Astrocyte (in vitro differentiated cells and primary cell): ENCODE measurements at regions not wholly inside any gene's neighbourhood (a gene's known extent, or its start where the extent isn't known, plus 50 kb on each side); places are given as distances from the start of the nearest gene placed in this dataset.

ENCODE experiments used
- DNase-seq: peaks from one replicate; pipeline ENCODE4 v3.0.0-alpha.2; 2010; ENCODE audit warnings: low read depth
- FAIRE-seq: peaks from 2 replicates; lab custom pipeline; 2011; peaks lifted over from hg19 to GRCh38; lab: Jason Lieb, UNC
- H2AFZ ChIP-seq: 2 replicates; pipeline ENCODE4 v1.6.0; 2012; ENCODE audit warnings: low read depth, low read length, inconsistent platforms
- H3K27ac ChIP-seq: 2 replicates; pipeline ENCODE4 v1.5.1; 2011; ENCODE audit warnings: low read depth, low read length, inconsistent platforms
- H3K27me3 ChIP-seq: 2 replicates; pipeline ENCODE4 v1.6.0; 2011; ENCODE audit warnings: low read length, inconsistent platforms; ENCODE audit not compliant: insufficient read depth
- H3K36me3 ChIP-seq: 2 replicates; pipeline ENCODE4 v1.5.1; 2011; ENCODE audit warnings: low read length, inconsistent platforms; ENCODE audit not compliant: insufficient read depth
- H3K4me1 ChIP-seq: 2 replicates; pipeline ENCODE4 v1.5.1; 2011; ENCODE audit warnings: low read length, inconsistent platforms; ENCODE audit not compliant: insufficient read depth
- H3K4me2 ChIP-seq: 2 replicates; pipeline ENCODE4 v1.6.0; 2012; ENCODE audit warnings: low read length, inconsistent platforms
- H3K4me3 ChIP-seq: 2 replicates; pipeline ENCODE4 v1.5.1; 2011; ENCODE audit warnings: low read depth, mild to moderate bottlenecking, low read length, inconsistent platforms; ENCODE audit not compliant: insufficient read depth
- H3K79me2 ChIP-seq: 2 replicates; pipeline ENCODE4 v1.6.0; 2012; ENCODE audit warnings: mild to moderate bottlenecking, low read length, inconsistent platforms; ENCODE audit not compliant: insufficient read depth
- H3K9ac ChIP-seq: 2 replicates; pipeline ENCODE4 v1.6.0; 2012; ENCODE audit warnings: mild to moderate bottlenecking, low read length, inconsistent platforms
- H3K9me3 ChIP-seq: 2 replicates; pipeline ENCODE4 v1.5.1; 2012; ENCODE audit warnings: low read depth, mild to moderate bottlenecking, low read length, inconsistent platforms; ENCODE audit not compliant: insufficient read depth
- H4K20me1 ChIP-seq: 2 replicates; pipeline ENCODE4 v1.6.0; 2012; ENCODE audit warnings: low read length, inconsistent platforms; ENCODE audit not compliant: insufficient read depth
- H3K27ac Mint-ChIP-seq: one replicate; pipeline ENCODE4 v1.8.0; 2021; ENCODE audit warnings: mild to moderate bottlenecking, mixed read lengths; ENCODE audit not compliant: unreplicated experiment
- H3K27me3 Mint-ChIP-seq: one replicate; pipeline ENCODE4 v1.8.0; 2021; ENCODE audit warnings: low read depth, mixed read lengths; ENCODE audit not compliant: unreplicated experiment
- H3K36me3 Mint-ChIP-seq: one replicate; pipeline ENCODE4 v1.8.0; 2021; ENCODE audit warnings: low read depth, mixed read lengths; ENCODE audit not compliant: unreplicated experiment
- H3K4me1 Mint-ChIP-seq: one replicate; pipeline ENCODE4 v1.8.0; 2021; ENCODE audit warnings: low read depth, mixed read lengths; ENCODE audit not compliant: unreplicated experiment
- H3K4me3 Mint-ChIP-seq: one replicate; pipeline ENCODE4 v1.8.0; 2021; ENCODE audit warnings: mild to moderate bottlenecking, moderate library complexity, mixed read lengths; ENCODE audit not compliant: unreplicated experiment
- H3K9me3 Mint-ChIP-seq: one replicate; pipeline ENCODE4 v1.8.0; 2021; ENCODE audit warnings: mild to moderate bottlenecking, mixed read lengths; ENCODE audit not compliant: unreplicated experiment
- CTCF ChIP-seq: IDR thresholded peaks from 2 replicates; pipeline ENCODE4 v1.5.1; 2011; ENCODE audit warnings: low read depth, mild to moderate bottlenecking, inconsistent platforms, low read length, moderate library complexity; ENCODE audit not compliant: insufficient read depth
- EZH2 ChIP-seq: IDR thresholded peaks from 2 replicates; pipeline ENCODE4 v1.6.1; 2012; ENCODE audit warnings: mild to moderate bottlenecking, low read length, inconsistent platforms; ENCODE audit not compliant: insufficient read depth

- no peak overlapping the region for H3K4me2 ChIP-seq
- no peaks in the 10 kb centered on the region for H3K27me3 ChIP-seq
- no peak for TF ChIP-seq CTCF
- no peak for TF ChIP-seq EZH2
- no peak overlapping the region for H2AFZ ChIP-seq
- Mint-ChIP-seq H3K36me3 (no peaks in the 10 kb centered on the region), H3K27me3 (peaks cover 5% of the 10 kb centered on the region), H3K4me1 (peaks cover 4% of the 10 kb centered on the region), H3K27ac (no peak overlapping the region), H3K9me3 (no peaks in the 10 kb centered on the region), H3K4me3 (no peak overlapping the region)
- H3K9me3 ChIP-seq = no peaks in the 10 kb centered on the region
- H3K9ac ChIP-seq = no peak overlapping the region
- no peak overlapping the region for H3K27ac ChIP-seq
- H3K36me3 ChIP-seq = no peaks in the 10 kb centered on the region
- DNase-seq (no peak), FAIRE-seq (no peak)
- no peaks in the 10 kb centered on the region for H3K79me2 ChIP-seq
- no peaks in the 10 kb centered on the region for H3K4me1 ChIP-seq
- no peaks in the 10 kb centered on the region for H4K20me1 ChIP-seq
- H3K4me3 ChIP-seq = no peak overlapping the region
These were observed 609.8 kb upstream of the KLF12 start for GRCh38 chr13:74743992-74744391.

GRCh38 chr13:74741732-74742131 is 607.5 kb upstream of the KLF12 start:
- no peak for TF ChIP-seq EZH2
- Histone ChIP-seq H3K36me3 (no peaks in the 10 kb centered on the region), H3K9ac (no peak overlapping the region), H3K27ac (no peak overlapping the region), H3K79me2 (no peaks in the 10 kb centered on the region), H3K27me3 (no peaks in the 10 kb centered on the region), H3K9me3 (no peaks in the 10 kb centered on the region), H4K20me1 (no peaks in the 10 kb centered on the region), H3K4me2 (no peak overlapping the region), H3K4me1 (no peaks in the 10 kb centered on the region), H2AFZ (no peak overlapping the region), H3K4me3 (no peak overlapping the region)
- DNase-seq (no peak), FAIRE-seq (no peak)
- H3K4me1 Mint-ChIP-seq = peaks cover 4% of the 10 kb centered on the region
- H3K9me3 Mint-ChIP-seq = peaks cover 1% of the 10 kb centered on the region
- H3K27ac Mint-ChIP-seq = no peak overlapping the region
- no peak overlapping the region for H3K4me3 Mint-ChIP-seq
- H3K36me3 Mint-ChIP-seq = no peaks in the 10 kb centered on the region
- peaks cover 5% of the 10 kb centered on the region for H3K27me3 Mint-ChIP-seq

- Mint-ChIP-seq H3K27me3 (no peaks in the 10 kb centered on the region), H3K27ac (no peak overlapping the region)
These were observed 598.7 kb upstream of the KLF12 start for GRCh38 chr13:74732736-74733385.

More at GRCh38 chr13:74732736-74733385, 598.7 kb upstream of the KLF12 start:
- H3K27ac ChIP-seq = no peak overlapping the region
- H3K36me3 ChIP-seq = no peaks in the 10 kb centered on the region
- no peaks in the 10 kb centered on the region for H3K9me3 ChIP-seq
- no peak overlapping the region for H3K9ac ChIP-seq
- FAIRE-seq = no peak
- no peaks in the 10 kb centered on the region for H3K79me2 ChIP-seq
- H3K36me3 Mint-ChIP-seq = no peaks in the 10 kb centered on the region
- H4K20me1 ChIP-seq = no peaks in the 10 kb centered on the region
- H3K27me3 ChIP-seq = no peaks in the 10 kb centered on the region
- no peak overlapping the region for H2AFZ ChIP-seq
- H3K4me1 Mint-ChIP-seq = peaks cover 2% of the 10 kb centered on the region
- peaks cover 1% of the 10 kb centered on the region for H3K9me3 Mint-ChIP-seq
- DNase-seq = no peak
- TF ChIP-seq CTCF (no peak), EZH2 (no peak)
- no peak overlapping the region for H3K4me2 ChIP-seq
- no peak overlapping the region for H3K4me3 Mint-ChIP-seq
- no peaks in the 10 kb centered on the region for H3K4me1 ChIP-seq
- no peak overlapping the region for H3K4me3 ChIP-seq
